NB4 (cell line): ENCODE measurements at regions not wholly inside any gene's neighbourhood (a gene's known extent, or its start where the extent isn't known, plus 50 kb on each side); places are given as distances from the start of the nearest gene placed in this dataset.

Experiments used
- CTCF ChIP-seq: IDR thresholded peaks from one replicate; pipeline ENCODE4 v1.5.1; 2012; ENCODE audit warnings: low read depth, low read length
- MAX ChIP-seq: IDR thresholded peaks from 2 replicates; pipeline ENCODE4 v1.6.1; 2011; ENCODE audit warnings: low read depth, low read length
- MYC ChIP-seq: IDR thresholded peaks from 2 replicates; pipeline ENCODE4 v1.6.1; 2011; ENCODE audit warnings: low read depth, low read length
- POLR2A ChIP-seq: IDR thresholded peaks from 2 replicates; pipeline ENCODE4 v1.6.1; 2011; ENCODE audit warnings: mild to moderate bottlenecking; ENCODE audit not compliant: insufficient read length; ENCODE audit errors: extremely low read depth

DNA sequence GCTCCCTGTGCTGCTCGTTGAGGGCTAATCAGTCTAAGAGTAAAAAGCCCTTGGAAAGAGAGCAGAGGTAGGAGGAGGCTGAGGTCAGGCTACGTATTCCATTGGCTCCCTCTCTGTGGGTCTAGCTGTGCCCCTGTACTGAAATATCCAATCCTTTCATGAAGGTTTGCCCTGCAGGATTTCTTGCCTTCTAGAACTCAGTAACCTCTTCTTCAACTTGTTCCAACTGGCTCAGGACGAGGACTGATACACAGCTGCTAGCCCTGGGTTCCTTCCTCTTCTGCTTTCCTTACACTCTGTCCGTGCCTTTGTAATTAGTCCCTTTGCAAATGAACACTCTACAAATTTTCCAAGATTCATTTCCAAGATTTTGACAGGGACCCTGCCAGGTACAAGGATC is 560.5 kb downstream of the ACTR3B start:
- TF ChIP-seq CTCF (no peak), POLR2A (no peak), MAX (no peak), MYC (no peak)
